PC-3 (cell line): ENCODE measurements at regions not wholly inside any gene's neighbourhood (a gene's known extent, or its start where the extent isn't known, plus 50 kb on each side); places are given as distances from the start of the nearest gene placed in this dataset.

Experiments used
- ATAC-seq: fragments of 200-7000 bp; cut with Tn5 transposase; 2 replicates; pipeline ENCODE4 v1.9.1; 2020; ENCODE audit warnings: mild to moderate bottlenecking, moderate library complexity
- BruUV-seq: library from RNA; stranded (reverse); fragments of 400-500 nt; replicated peaks from 2 replicates; lab custom pipeline; 2021; lab: Mats Ljungman, UMichigan
- CTCF ChIA-PET: fragments of 300-600 bp; sonication (Branson Sonifier 250); formaldehyde crosslinking; loops from one replicate; lab custom pipeline; 2022; ENCODE audit warnings: antibody characterized with exemption; lab: Charles Lee
- POLR2A ChIA-PET: fragments of 300-600 bp; sonication (Branson Sonifier 250); formaldehyde crosslinking; loops from one replicate; lab custom pipeline; 2022; ENCODE audit warnings: antibody characterized with exemption; ENCODE audit not compliant: unreplicated experiment; lab: Charles Lee
- DNase-seq: peaks from one replicate; pipeline ENCODE4 v3.0.0-alpha.2; 2015
- H2AFZ ChIP-seq: fragments of 300-600 bp; sonication (generic); 2 replicates; pipeline ENCODE4 v1.6.0; 2016; ENCODE audit warnings: antibody characterized with exemption, low read length
- H3F3A ChIP-seq: fragments of 300-600 bp; sonication (generic); one replicate; pipeline ENCODE4 v1.6.0; 2017; ENCODE audit warnings: antibody characterized with exemption, low read length, control low read depth, mild to moderate bottlenecking; ENCODE audit not compliant: unreplicated experiment
- H3K27ac ChIP-seq: fragments of 300-600 bp; sonication (generic); 2 replicates; pipeline ENCODE4 v1.5.1; 2016; ENCODE audit warnings: mild to moderate bottlenecking, low read length
- H3K27me3 ChIP-seq: fragments of 300-600 bp; sonication (generic); 2 replicates; pipeline ENCODE4 v1.6.1; 2016; ENCODE audit warnings: low read length, mixed read lengths
- H3K36me3 ChIP-seq: fragments of 300-600 bp; sonication (generic); 2 replicates; pipeline ENCODE4 v1.6.1; 2016; ENCODE audit warnings: low read depth, mixed run types, low read length, mixed read lengths
- H3K4me1 ChIP-seq: fragments of 300-600 bp; sonication (generic); 2 replicates; pipeline ENCODE4 v1.5.1; 2016; ENCODE audit warnings: low read length; ENCODE audit not compliant: insufficient read depth
- H3K4me2 ChIP-seq: fragments of 300-600 bp; sonication (generic); 2 replicates; pipeline ENCODE4 v1.6.0; 2016; ENCODE audit warnings: low read length
- H3K4me3 ChIP-seq: fragments of 300-600 bp; sonication (generic); 2 replicates; pipeline ENCODE4 v1.5.1; 2016; ENCODE audit warnings: mild to moderate bottlenecking, low read length, mixed read lengths
- H3K79me2 ChIP-seq: fragments of 300-600 bp; sonication (generic); 2 replicates; pipeline ENCODE4 v1.6.1; 2017; ENCODE audit warnings: low read length, mixed read lengths
- H3K9ac ChIP-seq: fragments of 300-600 bp; sonication (generic); 2 replicates; pipeline ENCODE4 v1.6.0; 2016; ENCODE audit warnings: mild to moderate bottlenecking, low read length
- H3K9me2 ChIP-seq: fragments of 300-600 bp; sonication (generic); replicated peaks from 2 replicates; pipeline ENCODE4 v1.6.1; 2016; ENCODE audit warnings: mixed run types, low read length, mixed read lengths
- H3K9me3 ChIP-seq: fragments of 300-600 bp; sonication (generic); 2 replicates; pipeline ENCODE4 v1.6.1; 2016; ENCODE audit warnings: low read length, mixed read lengths
- H4K20me1 ChIP-seq: fragments of 300-600 bp; sonication (generic); 2 replicates; pipeline ENCODE4 v1.6.1; 2016; ENCODE audit warnings: low read length, mixed read lengths
- EZH2 ChIP-seq: fragments of 300-600 bp; sonication (generic); IDR thresholded peaks from one replicate; pipeline ENCODE4 v1.6.1; 2017; ENCODE audit warnings: antibody characterized with exemption, mild to moderate bottlenecking, low read length; ENCODE audit not compliant: unreplicated experiment
- EZH2phosphoT487 ChIP-seq: fragments of 300-600 bp; sonication (generic); IDR thresholded peaks from 2 replicates; pipeline ENCODE4 v1.6.1; 2018; ENCODE audit warnings: mild to moderate bottlenecking, antibody characterized with exemption, low read length, borderline replicate concordance
- intact Hi-C: fragments of 100-400 bp; cut with micrococcal nuclease; formaldehyde crosslinking; loops from 2 replicates; pipeline ENCODE4 v1.9.0; 2023
- TF ChIP-seq, protein P1 (sequence below): fragments of 300-600 bp; sonication (generic); conservative IDR thresholded peaks from 2 replicates; pipeline ENCODE4 v1.5.1; 2017; ENCODE audit warnings: antibody characterized with exemption, low read depth, mild to moderate bottlenecking, low read length

GRCh38 chr14:98184457-98184856, 1087.5 kb downstream of the BCL11B start:
- Histone ChIP-seq H3K4me3 (no peak overlapping the region), H3K27ac (no peak overlapping the region), H3K36me3 (no peaks in the 10 kb centered on the region), H3K4me2 (no peak overlapping the region), H2AFZ (no peak overlapping the region), H4K20me1 (no peaks in the 10 kb centered on the region), H3K4me1 (no peaks in the 10 kb centered on the region), H3K9me3 (no peaks in the 10 kb centered on the region), H3F3A (no peaks in the 10 kb centered on the region), H3K9ac (no peak overlapping the region), H3K9me2 (no peaks in the 10 kb centered on the region), H3K27me3 (peaks cover 11% of the 10 kb centered on the region; the same call in 1 of the 2 replicates), H3K79me2 (no peaks in the 10 kb centered on the region)
- CTCF ChIA-PET = no interaction called here
- DNase-seq = no peak
- intact Hi-C loops = no loop called here
- no TSS peak for BruUV-seq
- no peak for TF ChIP-seq EZH2
- TF ChIP-seq, protein P1, sequence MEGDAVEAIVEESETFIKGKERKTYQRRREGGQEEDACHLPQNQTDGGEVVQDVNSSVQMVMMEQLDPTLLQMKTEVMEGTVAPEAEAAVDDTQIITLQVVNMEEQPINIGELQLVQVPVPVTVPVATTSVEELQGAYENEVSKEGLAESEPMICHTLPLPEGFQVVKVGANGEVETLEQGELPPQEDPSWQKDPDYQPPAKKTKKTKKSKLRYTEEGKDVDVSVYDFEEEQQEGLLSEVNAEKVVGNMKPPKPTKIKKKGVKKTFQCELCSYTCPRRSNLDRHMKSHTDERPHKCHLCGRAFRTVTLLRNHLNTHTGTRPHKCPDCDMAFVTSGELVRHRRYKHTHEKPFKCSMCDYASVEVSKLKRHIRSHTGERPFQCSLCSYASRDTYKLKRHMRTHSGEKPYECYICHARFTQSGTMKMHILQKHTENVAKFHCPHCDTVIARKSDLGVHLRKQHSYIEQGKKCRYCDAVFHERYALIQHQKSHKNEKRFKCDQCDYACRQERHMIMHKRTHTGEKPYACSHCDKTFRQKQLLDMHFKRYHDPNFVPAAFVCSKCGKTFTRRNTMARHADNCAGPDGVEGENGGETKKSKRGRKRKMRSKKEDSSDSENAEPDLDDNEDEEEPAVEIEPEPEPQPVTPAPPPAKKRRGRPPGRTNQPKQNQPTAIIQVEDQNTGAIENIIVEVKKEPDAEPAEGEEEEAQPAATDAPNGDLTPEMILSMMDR = no peak
- TF ChIP-seq EZH2phosphoT487 = no peak
- no peak for ATAC-seq
- POLR2A ChIA-PET = no interaction called here

- ATAC-seq (no peak), DNase-seq (no peak)
- Histone ChIP-seq H3K9me3 (no peaks in the 10 kb centered on the region), H3K9me2 (no peaks in the 10 kb centered on the region), H3K27me3 (peaks cover 6% of the 10 kb centered on the region; the same call in 1 of the 2 replicates), H3K36me3 (no peaks in the 10 kb centered on the region), H3K79me2 (no peaks in the 10 kb centered on the region), H2AFZ (no peak overlapping the region), H3K4me1 (no peaks in the 10 kb centered on the region), H3K9ac (no peak overlapping the region), H3F3A (no peaks in the 10 kb centered on the region), H4K20me1 (no peaks in the 10 kb centered on the region), H3K4me3 (no peak overlapping the region), H3K4me2 (no peak overlapping the region), H3K27ac (no peak overlapping the region)
- BruUV-seq = no TSS peak
- ChIA-PET CTCF (no interaction called here), POLR2A (no interaction called here)
- TF ChIP-seq, protein P1 = no peak
- TF ChIP-seq EZH2 = no peak
- no peak for TF ChIP-seq EZH2phosphoT487
- intact Hi-C loops = no loop called here
Measured at GRCh38 chr14:98185036-98185435, 1087.0 kb downstream of the BCL11B start.

GRCh38 chr14:98186140-98186539, 1085.9 kb downstream of the BCL11B start:
- H3K79me2 ChIP-seq = no peaks in the 10 kb centered on the region
- CTCF ChIA-PET = interaction anchor here (0.7 kb wide), 1 partner anchor 873 kb away, joined by 3 read pairs; no protein-coding TSS in a partner anchor
- H3K27ac ChIP-seq = no peak overlapping the region
- no peak overlapping the region for H3K9ac ChIP-seq
- H3K4me1 ChIP-seq = no peaks in the 10 kb centered on the region
- no TSS peak for BruUV-seq
- intact Hi-C loops = no loop called here
- no peak overlapping the region for H2AFZ ChIP-seq
- H3K27me3 ChIP-seq = peaks cover 4% of the 10 kb centered on the region; the same call in 1 of the 2 replicates
- H4K20me1 ChIP-seq = no peaks in the 10 kb centered on the region
- no peaks in the 10 kb centered on the region for H3K9me3 ChIP-seq
- ATAC-seq (no peak), DNase-seq (no peak)
- no peaks in the 10 kb centered on the region for H3K9me2 ChIP-seq
- no peaks in the 10 kb centered on the region for H3F3A ChIP-seq
- TF ChIP-seq, protein P1 = no peak
- no peak for TF ChIP-seq EZH2
- TF ChIP-seq EZH2phosphoT487 = no peak
- no peaks in the 10 kb centered on the region for H3K36me3 ChIP-seq
- no peak overlapping the region for H3K4me3 ChIP-seq
- no peak overlapping the region for H3K4me2 ChIP-seq
- POLR2A ChIA-PET = no interaction called here
